ENCODE measurements at regions not wholly inside any gene's neighbourhood (a gene's known extent, or its start where the extent isn't known, plus 50 kb on each side); places are given as distances from the start of the nearest gene placed in this dataset.
A peak's percentile ranks its signal among the peaks of the same experiment; 100 is the strongest.
"Not testable (repeated sequence)": the region's sequence is repeated elsewhere in the genome, so short reads cannot be mapped to it uniquely, and the experiment has no call there.

- intact Hi-C loops (cut with DNase I), result no loop called here
- peak in 1 of 10 donors; percentile 54 for DNase-seq
These were observed 538.8 kb upstream of the B3GAT1 start for GRCh38 chr11:134950692-134951304.

GRCh38 chr11:134949121-134950090 lies 537.4 kb upstream of the B3GAT1 start:
- intact Hi-C loops (cut with DNase I), result no loop called here
- DNase-seq, result peak in 1 of 10 donors; percentile 38

- DNase-seq, result peak in 1 of 10 donors; percentile 42
- intact Hi-C loops (cut with DNase I), result no loop called here
These were observed 535.5 kb upstream of the B3GAT1 start for GRCh38 chr11:134947556-134947955.

GRCh38 chr11:134945993-134946392 lies 534.0 kb upstream of the B3GAT1 start:
- peak in 1 of 10 donors; percentile 71 for DNase-seq
- intact Hi-C loops (cut with DNase I), result no loop called here

GRCh38 chr11:134944986-134945385 lies 532.9 kb upstream of the B3GAT1 start:
- peak in 1 of 10 donors; percentile 74 for DNase-seq
- intact Hi-C loops (cut with DNase I), result no loop called here

- peak in 1 of 10 donors; percentile 58 for DNase-seq
- intact Hi-C loops (cut with DNase I), result no loop called here
These were observed 532.1 kb upstream of the B3GAT1 start for GRCh38 chr11:134944131-134944530.

- intact Hi-C loops (cut with DNase I), result no loop called here
- DNase-seq, result peak in 1 of 10 donors; percentile 36
These were observed 531.5 kb upstream of the B3GAT1 start for GRCh38 chr11:134943544-134943943.

GRCh38 chr11:134942681-134943080 lies 530.6 kb upstream of the B3GAT1 start:
- DNase-seq, result peak in 2 of 10 donors; percentile 33 to 34

GRCh38 chr11:134941936-134942600 lies 530.0 kb upstream of the B3GAT1 start:
- peak in 9 of 10 donors; percentile 22 to 89 (median 56) for DNase-seq

More at GRCh38 chr11:134942681-134943080, 530.6 kb upstream of the B3GAT1 start:
- intact Hi-C loops (cut with DNase I), result no loop called here

GRCh38 chr11:134941326-134941725 lies 529.3 kb upstream of the B3GAT1 start:
- DNase-seq, result peak in 2 of 10 donors; percentile 0 to 8
- intact Hi-C loops (cut with DNase I), result no loop called here

More at GRCh38 chr11:134941936-134942600, 530.0 kb upstream of the B3GAT1 start:
- intact Hi-C loops (cut with DNase I), result not testable (repeated sequence)

- intact Hi-C loops (cut with DNase I), result no loop called here
These were observed 528.5 kb upstream of the B3GAT1 start for GRCh38 chr11:134940441-134941126.

GRCh38 chr11:134939905-134940304 lies 527.9 kb upstream of the B3GAT1 start:
- DNase-seq, result peak in 2 of 10 donors; percentile 55 to 59
- intact Hi-C loops (cut with DNase I), result no loop called here

More at GRCh38 chr11:134940441-134941126, 528.5 kb upstream of the B3GAT1 start:
- DNase-seq, result peak in 2 of 10 donors; percentile 63 to 69

- DNase-seq, result peak in 1 of 10 donors; percentile 22
- intact Hi-C loops (cut with DNase I), result no loop called here
These were observed 527.0 kb upstream of the B3GAT1 start for GRCh38 chr11:134939031-134939430.

GRCh38 chr11:134938212-134938611 lies 526.2 kb upstream of the B3GAT1 start:
- peak in 1 of 10 donors; percentile 16 for DNase-seq
- intact Hi-C loops (cut with DNase I), result no loop called here

GRCh38 chr11:134937193-134937592 lies 525.2 kb upstream of the B3GAT1 start:
- peak in 1 of 10 donors; percentile 59 for DNase-seq

GRCh38 chr11:134932761-134933160 lies 520.7 kb upstream of the B3GAT1 start:
- peak in 2 of 10 donors; percentile 34 to 59 for DNase-seq
- intact Hi-C loops (cut with DNase I), result no loop called here

More at GRCh38 chr11:134937193-134937592, 525.2 kb upstream of the B3GAT1 start:
- intact Hi-C loops (cut with DNase I), result not testable (repeated sequence)

- intact Hi-C loops (cut with DNase I), result no loop called here
- no peak for DNase-seq
These were observed 513.4 kb upstream of the B3GAT1 start for GRCh38 chr11:134925432-134925831.

GRCh38 chr11:134923441-134923840 lies 511.4 kb upstream of the B3GAT1 start:
- DNase-seq, result no peak

GRCh38 chr11:134921938-134922337 lies 509.9 kb upstream of the B3GAT1 start:
- DNase-seq, result peak in 1 of 10 donors; percentile 12
- intact Hi-C loops (cut with DNase I), result no loop called here

More at GRCh38 chr11:134923441-134923840, 511.4 kb upstream of the B3GAT1 start:
- intact Hi-C loops (cut with DNase I), result no loop called here
